RWPE2 (cell line): ENCODE measurements at regions not wholly inside any gene's neighbourhood (a gene's known extent, or its start where the extent isn't known, plus 50 kb on each side); places are given as distances from the start of the nearest gene placed in this dataset.

Experiments used
- ATAC-seq: fragments of 200-7000 bp; cut with Tn5 transposase; 3 replicates; pipeline ENCODE4 v1.9.1; 2021; ENCODE audit warnings: low read depth
- DNase-seq: peaks from one replicate; pipeline ENCODE4 v3.0.0-alpha.2; 2020; ENCODE audit warnings: low spot score
- H3K27ac ChIP-seq: fragments of 450-650 bp; 2 replicates; pipeline ENCODE4 v1.5.1; 2017; ENCODE audit warnings: mild to moderate bottlenecking; ENCODE audit not compliant: poor library complexity, severe bottlenecking
- H3K27me3 ChIP-seq: fragments of 250-450 bp; sonication (Bioruptor Pico); 2 replicates; pipeline ENCODE4 v1.5.1; 2021; ENCODE audit warnings: mild to moderate bottlenecking, moderate library complexity; ENCODE audit not compliant: insufficient read depth, poor library complexity, severe bottlenecking
- H3K36me3 ChIP-seq: fragments of 250-450 bp; sonication (Bioruptor Pico); 2 replicates; pipeline ENCODE4 v1.5.1; 2020; ENCODE audit warnings: low read depth, mild to moderate bottlenecking, moderate library complexity
- H3K4me1 ChIP-seq: fragments of 250-450 bp; sonication (Bioruptor Pico); 2 replicates; pipeline ENCODE4 v1.5.1; 2021; ENCODE audit warnings: mild to moderate bottlenecking, moderate library complexity; ENCODE audit not compliant: insufficient read depth, poor library complexity, severe bottlenecking
- H3K4me3 ChIP-seq: fragments of 250-450 bp; sonication (Bioruptor Pico); 2 replicates; pipeline ENCODE4 v1.5.1; 2021; ENCODE audit warnings: mild to moderate bottlenecking, moderate library complexity; ENCODE audit not compliant: severe bottlenecking
- H3K9me3 ChIP-seq: fragments of 250-450 bp; sonication (Bioruptor Pico); 2 replicates; pipeline ENCODE4 v1.5.1; 2021; ENCODE audit warnings: mild to moderate bottlenecking, moderate library complexity; ENCODE audit not compliant: severe bottlenecking
- TF ChIP-seq, protein P1 (sequence below): fragments of 450-650 bp; IDR thresholded peaks from one replicate; pipeline ENCODE4 v1.5.1; 2017; ENCODE audit warnings: mild to moderate bottlenecking, moderate library complexity; ENCODE audit not compliant: poor library complexity, severe bottlenecking

GRCh38 chr1:104380003-104380402 is 630.3 kb downstream of the AMY1C start:
- Histone ChIP-seq H3K4me1 (no peaks in the 10 kb centered on the region), H3K36me3 (no peaks in the 10 kb centered on the region), H3K4me3 (no peak overlapping the region), H3K27ac (no peak overlapping the region), H3K9me3 (no peaks in the 10 kb centered on the region), H3K27me3 (no peaks in the 10 kb centered on the region)
- no peak for ATAC-seq
- no peak for DNase-seq
- TF ChIP-seq, protein P1, sequence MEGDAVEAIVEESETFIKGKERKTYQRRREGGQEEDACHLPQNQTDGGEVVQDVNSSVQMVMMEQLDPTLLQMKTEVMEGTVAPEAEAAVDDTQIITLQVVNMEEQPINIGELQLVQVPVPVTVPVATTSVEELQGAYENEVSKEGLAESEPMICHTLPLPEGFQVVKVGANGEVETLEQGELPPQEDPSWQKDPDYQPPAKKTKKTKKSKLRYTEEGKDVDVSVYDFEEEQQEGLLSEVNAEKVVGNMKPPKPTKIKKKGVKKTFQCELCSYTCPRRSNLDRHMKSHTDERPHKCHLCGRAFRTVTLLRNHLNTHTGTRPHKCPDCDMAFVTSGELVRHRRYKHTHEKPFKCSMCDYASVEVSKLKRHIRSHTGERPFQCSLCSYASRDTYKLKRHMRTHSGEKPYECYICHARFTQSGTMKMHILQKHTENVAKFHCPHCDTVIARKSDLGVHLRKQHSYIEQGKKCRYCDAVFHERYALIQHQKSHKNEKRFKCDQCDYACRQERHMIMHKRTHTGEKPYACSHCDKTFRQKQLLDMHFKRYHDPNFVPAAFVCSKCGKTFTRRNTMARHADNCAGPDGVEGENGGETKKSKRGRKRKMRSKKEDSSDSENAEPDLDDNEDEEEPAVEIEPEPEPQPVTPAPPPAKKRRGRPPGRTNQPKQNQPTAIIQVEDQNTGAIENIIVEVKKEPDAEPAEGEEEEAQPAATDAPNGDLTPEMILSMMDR, result no peak

GRCh38 chr1:104387716-104388508 is 638.2 kb downstream of the AMY1C start:
- DNase-seq, result no peak
- Histone ChIP-seq H3K4me1 (no peaks in the 10 kb centered on the region), H3K4me3 (no peak overlapping the region), H3K9me3 (no peaks in the 10 kb centered on the region), H3K27me3 (no peaks in the 10 kb centered on the region), H3K27ac (no peak overlapping the region), H3K36me3 (no peaks in the 10 kb centered on the region)
- ATAC-seq, result no peak
- TF ChIP-seq, protein P1, result no peak

GRCh38 chr1:104392552-104392951 is 642.9 kb downstream of the AMY1C start:
- Histone ChIP-seq H3K27ac (no peak overlapping the region), H3K4me3 (no peak overlapping the region), H3K36me3 (no peaks in the 10 kb centered on the region), H3K27me3 (no peaks in the 10 kb centered on the region), H3K9me3 (no peaks in the 10 kb centered on the region), H3K4me1 (no peaks in the 10 kb centered on the region)
- no peak for DNase-seq
- ATAC-seq, result no peak
- TF ChIP-seq, protein P1, result no peak

DNA sequence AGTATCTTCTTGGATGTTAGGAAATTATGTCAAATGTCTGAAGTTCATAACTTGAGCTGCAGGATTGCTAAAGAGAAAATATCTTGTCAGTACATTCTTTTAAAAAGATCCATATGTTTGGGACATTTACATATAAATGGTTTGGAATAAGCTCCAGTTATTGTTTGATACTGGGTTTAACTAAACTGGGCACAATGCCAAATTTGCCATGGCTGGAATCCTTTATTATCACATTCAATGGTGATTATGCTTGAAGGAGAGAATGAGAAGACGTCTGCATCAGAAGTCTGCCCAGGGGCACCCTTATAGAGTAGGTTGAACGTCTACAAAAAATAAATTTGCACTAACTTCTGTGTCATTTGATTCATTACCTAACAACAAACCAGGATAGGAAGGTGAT is 652.5 kb downstream of the AMY1C start:
- TF ChIP-seq, protein P1, result no peak
- no peaks in the 10 kb centered on the region for H3K36me3 ChIP-seq
- no peak overlapping the region for H3K27ac ChIP-seq
- no peaks in the 10 kb centered on the region for H3K9me3 ChIP-seq
- H3K27me3 ChIP-seq, result no peaks in the 10 kb centered on the region
- DNase-seq, result no peak
- no peaks in the 10 kb centered on the region for H3K4me1 ChIP-seq
- no peak for ATAC-seq
- H3K4me3 ChIP-seq, result no peak overlapping the region

DNA sequence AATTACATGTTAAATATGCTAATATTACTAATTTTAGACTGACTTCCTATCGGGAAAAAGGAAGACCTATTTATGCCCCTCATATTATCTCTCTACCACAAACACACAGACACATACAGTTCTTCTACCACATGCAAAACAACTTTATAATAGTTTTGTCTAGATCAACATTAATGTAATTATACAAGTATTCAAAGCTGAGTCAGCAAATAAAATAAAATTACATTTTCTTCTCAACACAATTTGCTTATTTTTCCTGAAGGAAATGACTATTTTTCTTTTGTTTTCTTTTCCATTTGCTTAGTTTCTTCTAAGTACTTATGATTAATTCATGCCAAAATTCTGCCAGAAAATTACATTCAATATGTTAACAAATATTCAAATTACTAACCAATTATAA is 654.2 kb downstream of the AMY1C start:
- no peaks in the 10 kb centered on the region for H3K4me1 ChIP-seq
- H3K4me3 ChIP-seq, result no peak overlapping the region
- no peaks in the 10 kb centered on the region for H3K9me3 ChIP-seq
- no peaks in the 10 kb centered on the region for H3K36me3 ChIP-seq
- H3K27ac ChIP-seq, result no peak overlapping the region
- no peak for DNase-seq
- no peak for ATAC-seq
- TF ChIP-seq, protein P1, result no peak
- H3K27me3 ChIP-seq, result no peaks in the 10 kb centered on the region
